ENCODE measurements at regions not wholly inside any gene's neighbourhood (a gene's known extent, or its start where the extent isn't known, plus 50 kb on each side); places are given as distances from the start of the nearest gene placed in this dataset.
"Not testable (repeated sequence)": the region's sequence is repeated elsewhere in the genome, so short reads cannot be mapped to it uniquely, and the experiment has no call there.

DNA sequence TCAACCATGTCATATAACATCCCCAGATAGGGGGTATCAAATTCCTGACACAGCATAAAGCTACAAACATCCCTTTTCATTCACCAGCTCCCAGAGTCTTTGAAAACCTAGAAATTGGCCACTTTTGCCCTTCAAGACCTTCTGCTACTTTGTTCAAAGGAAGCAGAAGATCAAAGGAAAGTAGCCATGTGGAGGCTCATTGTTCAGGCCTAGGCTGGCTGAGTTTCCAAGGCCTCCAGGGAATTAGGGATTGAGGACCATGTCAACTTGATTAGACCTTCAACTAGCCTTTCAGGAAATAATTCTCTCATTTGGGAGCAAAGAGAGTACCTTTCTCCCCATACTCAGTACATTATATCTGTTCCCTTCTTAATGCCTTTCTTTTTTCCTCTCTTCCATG is 66.8 kb upstream of the ATXN3L start:
- DNase-seq = no peak

DNA sequence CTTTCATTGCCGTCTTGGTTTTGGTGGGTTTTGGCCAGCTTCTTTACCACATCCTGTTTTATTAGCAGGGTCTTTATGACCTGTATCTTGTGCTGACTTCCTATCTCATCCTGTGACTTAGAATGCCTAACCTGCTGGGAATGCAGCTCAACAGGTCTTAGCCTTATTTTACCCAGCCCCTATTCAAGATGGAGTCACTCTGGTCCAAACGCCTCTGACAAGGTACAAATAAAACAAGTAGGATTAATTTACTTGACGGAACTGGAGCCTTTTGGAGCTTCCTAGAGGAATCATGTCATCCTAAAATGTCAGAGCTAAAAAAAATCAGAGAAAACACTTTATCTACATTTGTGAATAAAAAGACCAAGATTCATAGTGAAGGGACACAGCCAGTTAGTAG is 66.2 kb upstream of the ATXN3L start:
- DNase-seq = no peak

GRCh38 chrX:13383907-13384306 is 64.1 kb upstream of the ATXN3L start:
- no peak for DNase-seq

DNA sequence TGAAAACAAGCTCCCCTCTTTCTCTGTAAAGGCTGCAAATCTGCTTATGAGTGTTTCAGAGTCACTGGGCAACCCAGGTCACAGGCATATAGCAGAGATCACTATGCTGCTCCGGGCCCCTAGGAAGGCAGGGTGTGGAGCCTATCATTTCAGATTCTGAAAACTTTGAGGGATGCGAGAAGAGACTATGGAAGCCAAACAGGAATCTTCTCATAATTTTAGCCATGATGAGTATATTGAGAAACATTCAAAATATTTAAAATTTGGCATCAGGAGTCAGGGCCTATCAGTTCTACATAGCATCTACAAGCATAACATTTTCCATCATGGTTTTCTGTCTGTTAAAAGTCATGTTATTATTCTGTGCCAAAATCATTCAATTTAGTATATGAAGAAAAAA is 61.7 kb upstream of the ATXN3L start:
- no peak for DNase-seq

DNA sequence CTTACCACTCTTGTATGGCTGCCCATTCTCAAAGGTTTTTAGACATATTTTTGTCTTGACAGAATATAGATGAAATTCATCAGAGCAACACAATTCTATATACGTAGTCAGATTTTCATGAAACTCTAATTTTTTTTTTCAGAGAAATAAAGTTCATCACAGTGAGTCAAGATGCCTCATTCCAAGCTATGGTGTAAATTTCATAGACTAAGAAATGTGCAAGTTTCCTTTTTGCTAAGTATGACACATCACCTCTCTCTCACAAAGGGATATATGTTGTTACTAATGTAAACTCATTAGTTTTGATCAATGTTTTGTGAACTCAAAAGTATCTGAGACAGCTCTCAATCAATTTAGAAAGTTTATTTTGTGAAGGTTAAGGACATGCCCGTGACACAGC is 60.4 kb upstream of the ATXN3L start:
- DNase-seq = no peak

DNA sequence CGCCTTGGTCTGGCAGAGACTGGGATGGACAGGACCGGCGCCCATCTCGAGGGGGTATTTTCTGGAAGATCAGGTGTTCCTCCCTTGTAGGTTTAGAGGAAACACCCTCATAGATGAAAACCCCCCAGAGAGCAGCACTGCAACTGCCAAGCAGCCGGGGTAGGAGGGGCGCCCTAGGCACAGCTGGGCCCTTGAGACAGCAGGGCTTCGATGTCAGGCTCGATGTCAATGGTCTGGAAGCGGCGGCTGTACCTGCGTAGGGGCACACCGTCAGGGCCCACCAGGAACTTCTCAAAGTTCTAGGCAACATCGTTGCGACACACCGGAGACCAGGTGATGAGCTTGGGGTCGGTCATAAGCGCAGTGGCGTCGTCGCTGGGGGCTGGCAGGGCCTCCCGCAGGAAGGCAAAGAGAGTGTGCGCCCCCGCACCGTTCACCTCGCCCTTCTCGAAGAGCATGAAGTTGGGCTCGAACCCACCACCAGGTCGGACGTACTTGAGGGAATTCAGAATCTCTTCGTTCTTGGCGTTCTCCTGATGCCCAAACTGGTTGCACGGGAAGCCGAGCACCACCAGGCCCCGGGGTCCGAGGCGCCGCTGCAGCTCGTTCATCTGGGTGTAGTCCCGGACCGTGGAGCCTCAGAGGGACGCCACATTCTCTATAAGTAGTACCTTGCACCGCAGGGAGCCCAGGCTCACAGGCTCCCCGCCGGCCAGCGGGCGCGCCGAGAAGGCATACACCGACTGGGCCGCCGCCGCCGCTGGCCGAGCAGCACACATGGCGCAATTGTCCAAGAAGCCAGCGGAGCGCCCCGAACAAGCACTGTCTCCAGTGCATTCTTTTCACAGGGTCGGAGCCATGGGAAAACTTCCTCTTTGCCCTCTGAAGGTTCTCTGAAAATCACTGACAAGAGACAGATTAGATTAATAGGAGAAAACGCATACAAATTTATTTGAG is 59.0 kb upstream of the ATXN3L start:
- DNase-seq = peak in 7 of 51 donors; percentile 0

DNA sequence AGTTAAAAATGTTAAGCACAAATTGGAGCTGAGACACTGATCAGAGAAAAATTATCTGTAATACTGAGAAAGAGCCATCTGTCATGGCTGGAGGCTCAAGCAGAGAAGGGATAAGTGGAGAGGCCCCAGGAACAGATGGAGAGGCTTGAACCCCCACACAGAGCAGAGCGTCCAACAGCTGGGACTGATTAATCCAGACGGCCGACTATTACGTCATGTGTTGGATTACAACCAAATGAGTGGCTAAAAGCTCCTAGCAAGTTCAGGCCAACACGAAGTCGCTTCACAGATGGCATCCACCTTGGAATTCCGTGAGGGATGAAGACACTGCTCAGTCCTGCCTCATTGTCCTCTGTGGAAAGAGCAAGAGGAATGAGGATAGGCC is 57.7 kb upstream of the ATXN3L start:
- no peak for DNase-seq

- no peak for DNase-seq
Observed at GRCh38 chrX:13376857-13377549, 57.1 kb upstream of the ATXN3L start.

- DNase-seq = not testable (repeated sequence)
Observed at GRCh38 chrX:13375596-13375995, 55.7 kb upstream of the ATXN3L start.

- DNase-seq = no peak
Observed at GRCh38 chrX:13374364-13374763, 54.5 kb upstream of the ATXN3L start.

GRCh38 chrX:13373431-13374187 is 53.8 kb upstream of the ATXN3L start:
- no peak for DNase-seq

DNA sequence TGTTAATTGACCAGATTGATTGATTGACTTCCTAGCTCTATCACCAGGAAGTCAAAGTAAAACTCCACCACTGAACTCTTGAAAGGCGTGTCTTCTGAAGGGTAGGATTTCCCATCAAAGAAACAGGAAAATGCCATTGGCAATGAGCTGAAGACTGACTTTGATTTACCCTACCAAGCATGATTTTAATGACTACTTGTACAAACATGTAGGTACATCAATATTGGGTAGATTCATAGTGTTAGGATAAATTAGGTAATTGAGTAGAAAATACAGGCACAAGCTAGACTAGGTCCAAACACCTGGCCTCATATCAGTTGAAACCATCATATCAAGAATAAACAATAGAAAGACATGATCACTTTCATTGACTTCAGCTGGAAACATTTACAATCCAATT is 53.2 kb upstream of the ATXN3L start:
- no peak for DNase-seq

- DNase-seq = no peak
Observed at GRCh38 chrX:13372203-13372980, 52.5 kb upstream of the ATXN3L start.

GRCh38 chrX:13371186-13371585 is 51.3 kb upstream of the ATXN3L start:
- no peak for DNase-seq

DNA sequence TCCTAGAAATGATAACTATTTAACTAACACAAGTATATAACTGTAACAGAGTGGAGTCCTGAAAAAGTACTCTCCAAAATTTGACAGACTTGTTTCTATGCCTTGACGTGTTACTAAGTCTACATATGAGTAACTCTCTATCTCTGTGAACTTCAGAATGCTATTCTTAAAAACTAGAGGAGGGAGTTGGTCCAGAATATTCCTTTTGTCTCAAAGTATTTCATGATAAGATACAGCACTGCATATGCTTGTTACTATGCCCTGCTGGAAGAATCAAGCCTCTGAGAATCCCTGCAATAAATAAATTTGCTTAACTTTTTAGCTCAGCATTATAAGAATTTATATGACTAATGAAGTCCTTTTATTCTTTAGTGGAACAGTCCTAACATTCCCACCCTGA is 50.9 kb upstream of the ATXN3L start:
- no peak for DNase-seq
